Thyroid gland (tissue), 4 donors: ENCODE measurements at regions not wholly inside any gene's neighbourhood (a gene's known extent, or its start where the extent isn't known, plus 50 kb on each side); places are given as distances from the start of the nearest gene placed in this dataset.
A peak's percentile ranks its signal among the peaks of the same experiment; 100 is the strongest.

ENCODE experiments used
- DNase-seq, 2 donors: peaks; one replicate each; pipeline ENCODE4 v3.0.0-alpha.2; 2019
- H3K27ac ChIP-seq, 3 donors: fragments of 200-600 bp; sonication (generic); 1 replicate in 2 of 3; 2 replicates in 1 of 3; pipeline ENCODE4 v1.5.1; 2016 to 2019; ENCODE audit warnings: mild to moderate bottlenecking in 1 of 3, moderate library complexity in 1 of 3
- H3K27me3 ChIP-seq: fragments of 200-600 bp; sonication (generic); one replicate; pipeline ENCODE4 v1.5.1; 2019
- H3K36me3 ChIP-seq, 2 donors: fragments of 200-600 bp; sonication (generic); one replicate each; pipeline ENCODE4 v1.5.1; 2016 to 2019
- H3K4me1 ChIP-seq, 2 donors: fragments of 200-600 bp; sonication (generic); one replicate each; pipeline ENCODE4 v1.5.1; 2017 to 2019
- H3K4me3 ChIP-seq, 3 donors: fragments of 200-600 bp; sonication (generic); replicated peaks in 1 of 3; 1 replicate in 2 of 3; 2 replicates in 1 of 3; pipeline ENCODE4 v1.5.1; 2016; ENCODE audit warnings: mild to moderate bottlenecking in 1 of 3
- H3K9me3 ChIP-seq: fragments of 200-600 bp; sonication (generic); one replicate; pipeline ENCODE4 v1.5.1; 2017
- CTCF ChIP-seq, 6 experiments: fragments of 200-600 bp in 3 of 6; fragments of 450-650 bp in 3 of 6; sonication (generic) in 3 of 6; IDR thresholded peaks; one replicate each; pipeline ENCODE4 v1.5.1; 2016 to 2019; ENCODE audit warnings: antibody characterized with exemption in 6 of 6, mild to moderate bottlenecking in 2 of 6, inconsistent platforms in 1 of 6, moderate library complexity in 1 of 6
- POLR2A ChIP-seq, 2 donors: fragments of 450-650 bp; IDR thresholded peaks; one replicate each; pipeline ENCODE4 v1.6.1; 2017; ENCODE audit warnings: antibody characterized with exemption in 2 of 2, mild to moderate bottlenecking in 2 of 2, moderate library complexity in 1 of 2
- WGBS, 2 donors: methylation state at CpG; one replicate each; pipeline ENCODE4 v1.1.5; 2017; 5-methylcytosine and 5-hydroxymethylcytosine counted together
- intact Hi-C: fragments of 100-400 bp; cut with DNase I; formaldehyde crosslinking; loops from one replicate; pipeline ENCODE4 v1.15.1; 2023

GRCh38 chr4:71663780-71664179 lies 120.1 kb downstream of the GC start:
- H3K4me3 ChIP-seq: no peak overlapping the region
- no peak overlapping the region for H3K27ac ChIP-seq
- DNase-seq: peak in 1 of 2 donors; percentile 8
- intact Hi-C loops: no loop called here
- H3K36me3 ChIP-seq: no peaks in the 10 kb centered on the region
- H3K4me1 ChIP-seq: peaks cover 0 to 3% of the 10 kb centered on the region in 2 donors
- H3K27me3 ChIP-seq: no peaks in the 10 kb centered on the region
- no peak for TF ChIP-seq CTCF (IDR thresholded peaks at IDR 0.05)
- no peaks in the 10 kb centered on the region for H3K9me3 ChIP-seq
- WGBS, 2 donors: 56 to 73% methylated on average over 2 of the region's 2 CpGs

- no peak for DNase-seq
- 83 to 94% methylated on average over 2 of the region's 2 CpGs for WGBS, 2 donors
- intact Hi-C loops: no loop called here
- H3K27ac ChIP-seq: no peak overlapping the region
- peaks cover 0 to 3% of the 10 kb centered on the region in 2 donors for H3K4me1 ChIP-seq
- no peaks in the 10 kb centered on the region for H3K9me3 ChIP-seq
- no peak overlapping the region for H3K4me3 ChIP-seq
- no peaks in the 10 kb centered on the region for H3K27me3 ChIP-seq
- TF ChIP-seq POLR2A (IDR thresholded peaks at IDR 0.05) (no peak), CTCF (IDR thresholded peaks at IDR 0.05) (no peak)
- no peaks in the 10 kb centered on the region for H3K36me3 ChIP-seq
Observed at GRCh38 chr4:71659979-71660378, 123.9 kb downstream of the GC start.

GRCh38 chr4:71648923-71649322 lies 135.0 kb downstream of the GC start:
- H3K9me3 ChIP-seq: no peaks in the 10 kb centered on the region

GRCh38 chr4:71648448-71648847 lies 135.4 kb downstream of the GC start:
- Histone ChIP-seq H3K27me3 (no peaks in the 10 kb centered on the region), H3K4me3 (no peak overlapping the region), H3K9me3 (no peaks in the 10 kb centered on the region), H3K27ac (no peak overlapping the region), H3K4me1 (no peaks in the 10 kb centered on the region), H3K36me3 (no peaks in the 10 kb centered on the region)
- 59 to 75% methylated on average over 5 of the region's 5 CpGs for WGBS, 2 donors
- DNase-seq: no peak
- no peak for TF ChIP-seq CTCF (IDR thresholded peaks at IDR 0.05)
- TF ChIP-seq POLR2A (IDR thresholded peaks at IDR 0.05): no peak
- intact Hi-C loops: no loop called here

More at GRCh38 chr4:71648923-71649322, 135.0 kb downstream of the GC start:
- no peak for DNase-seq
- no peak overlapping the region for H3K4me3 ChIP-seq
- no peaks in the 10 kb centered on the region for H3K27me3 ChIP-seq
- no peaks in the 10 kb centered on the region for H3K4me1 ChIP-seq
- TF ChIP-seq CTCF (IDR thresholded peaks at IDR 0.05) (no peak), POLR2A (IDR thresholded peaks at IDR 0.05) (no peak)
- H3K27ac ChIP-seq: no peak overlapping the region
- WGBS, 2 donors: 8 to 97% methylated on average over 1 of the region's 1 CpG
- H3K36me3 ChIP-seq: no peaks in the 10 kb centered on the region
- intact Hi-C loops: no loop called here

- WGBS, 2 donors: 84 to 89% methylated on average over 2 of the region's 2 CpGs
- H3K27ac ChIP-seq: no peak overlapping the region
- intact Hi-C loops: no loop called here
- H3K27me3 ChIP-seq: no peaks in the 10 kb centered on the region
- H3K36me3 ChIP-seq: no peaks in the 10 kb centered on the region
- no peaks in the 10 kb centered on the region for H3K9me3 ChIP-seq
- no peaks in the 10 kb centered on the region for H3K4me1 ChIP-seq
- no peak for DNase-seq
- TF ChIP-seq POLR2A (IDR thresholded peaks at IDR 0.05) (no peak), CTCF (IDR thresholded peaks at IDR 0.05) (no peak)
- H3K4me3 ChIP-seq: no peak overlapping the region
Observed at GRCh38 chr4:71639380-71639779, 144.5 kb downstream of the GC start.
